MCF 10A (cell line): ENCODE measurements at regions not wholly inside any gene's neighbourhood (a gene's known extent, or its start where the extent isn't known, plus 50 kb on each side); places are given as distances from the start of the nearest gene placed in this dataset.

ENCODE experiments used
- BruUV-seq: library from RNA; stranded (reverse); fragments of 400-500 nt; replicated peaks from 2 replicates; lab custom pipeline; 2021; lab: Mats Ljungman, UMichigan
- CTCF ChIA-PET: fragments of 300-600 bp; sonication (Branson Sonifier 250); formaldehyde crosslinking; extraction: SDS; loops from one replicate; lab custom pipeline; 2021; ENCODE audit warnings: antibody characterized with exemption, inconsistent platforms; lab: Yijun Ruan, JAX
- POLR2A ChIA-PET: fragments of 300-600, 350-650 bp; sonication (Branson Sonifier 250); formaldehyde crosslinking; extraction: SDS; loops from one replicate; lab custom pipeline; 2020; ENCODE audit warnings: antibody characterized with exemption, inconsistent platforms; lab: Yijun Ruan, JAX
- DNase-seq: peaks from one replicate; pipeline ENCODE4 v3.0.0-alpha.2; 2018; ENCODE audit not compliant: unreplicated experiment
- H3K27ac Mint-ChIP-seq: one replicate; pipeline ENCODE4 v1.8.0; 2022; ENCODE audit warnings: mild to moderate bottlenecking, low read depth, mixed read lengths; ENCODE audit not compliant: unreplicated experiment
- H3K27me3 Mint-ChIP-seq: one replicate; pipeline ENCODE4 v1.8.0; 2022; ENCODE audit warnings: mixed read lengths; ENCODE audit not compliant: insufficient read depth, unreplicated experiment
- H3K36me3 Mint-ChIP-seq: one replicate; pipeline ENCODE4 v1.8.0; 2022; ENCODE audit warnings: mild to moderate bottlenecking, moderate library complexity, mixed read lengths; ENCODE audit not compliant: insufficient read depth, unreplicated experiment
- H3K4me1 Mint-ChIP-seq: one replicate; pipeline ENCODE4 v1.8.0; 2022; ENCODE audit warnings: mixed read lengths; ENCODE audit not compliant: insufficient read depth, unreplicated experiment
- H3K4me3 Mint-ChIP-seq: one replicate; pipeline ENCODE4 v1.8.0; 2022; ENCODE audit warnings: mild to moderate bottlenecking, moderate library complexity, mixed read lengths; ENCODE audit not compliant: unreplicated experiment
- H3K9me3 Mint-ChIP-seq: one replicate; pipeline ENCODE4 v1.8.0; 2022; ENCODE audit warnings: mixed read lengths; ENCODE audit not compliant: unreplicated experiment
- CTCF ChIP-seq: fragments of 200-600 bp; IDR thresholded peaks from one replicate; pipeline ENCODE4 v1.8.0; 2022; ENCODE audit warnings: antibody characterized with exemption, mild to moderate bottlenecking; ENCODE audit not compliant: unreplicated experiment
- intact Hi-C: fragments of 100-400 bp; cut with micrococcal nuclease; formaldehyde crosslinking; loops from 2 replicates; pipeline ENCODE4 v1.14.1; 2022

- Mint-ChIP-seq H3K27ac (no peak overlapping the region), H3K4me1 (peaks cover 15% of the 10 kb centered on the region), H3K4me3 (no peak overlapping the region), H3K9me3 (peaks cover 9% of the 10 kb centered on the region), H3K27me3 (no peaks in the 10 kb centered on the region), H3K36me3 (no peaks in the 10 kb centered on the region)
- ChIA-PET CTCF (interaction anchor here (1.0 to 1.7 kb wide), 3 partner anchors 8 to 256 kb away, joined by 3 to 5 read pairs (median 4); no protein-coding TSS in a partner anchor), POLR2A (interaction anchor here (1.7 kb wide), 1 partner anchor 53 kb away, joined by 5 read pairs; no protein-coding TSS in a partner anchor)
- no TSS peak for BruUV-seq
- intact Hi-C loops: no loop called here
- no peak for TF ChIP-seq CTCF
- no peak for DNase-seq
These were observed 160.0 kb downstream of the SMIM20 start for GRCh38 chr4:26073886-26074560.

DNA sequence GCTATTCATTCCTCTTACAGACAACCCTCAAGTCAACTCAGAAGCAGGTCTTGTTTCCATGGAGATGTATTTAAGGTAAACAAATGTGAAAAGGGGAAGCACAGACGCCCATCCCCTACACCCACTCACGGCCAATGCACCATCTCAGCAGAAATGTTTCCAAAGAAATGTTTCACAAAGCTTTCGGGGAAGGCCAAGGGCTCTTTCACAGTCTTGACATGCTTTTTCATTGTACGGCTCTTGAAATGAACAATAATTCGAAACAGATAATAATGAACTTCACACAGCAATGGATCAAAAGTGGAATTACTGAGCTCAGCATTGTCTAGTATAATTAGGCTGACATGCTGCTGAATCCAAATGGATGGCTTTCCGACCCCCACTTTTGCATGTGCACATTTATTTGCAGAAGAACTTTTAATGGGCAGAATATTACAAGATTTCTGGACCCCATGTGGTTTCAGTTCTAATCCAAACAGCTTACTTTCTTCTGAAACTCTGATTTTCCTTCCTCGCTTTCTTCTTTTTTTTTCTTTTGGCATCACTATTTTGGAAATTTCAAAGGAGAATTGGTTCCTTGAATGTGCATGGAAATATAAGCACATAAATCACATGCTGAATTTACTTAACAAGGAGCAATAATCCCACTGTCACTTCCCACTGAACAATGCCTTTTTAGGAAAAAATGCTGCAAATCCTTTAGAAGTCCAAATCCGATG is 160.9 kb downstream of the SMIM20 start:
- Mint-ChIP-seq H3K4me1 (peaks cover 15% of the 10 kb centered on the region), H3K36me3 (no peaks in the 10 kb centered on the region), H3K9me3 (peaks cover 9% of the 10 kb centered on the region), H3K27me3 (no peaks in the 10 kb centered on the region), H3K27ac (no peak overlapping the region), H3K4me3 (no peak overlapping the region)
- no TSS peak for BruUV-seq
- CTCF ChIA-PET: interaction anchor here (0.6 to 1.5 kb wide), 5 partner anchors 53 to 256 kb away, joined by 3 to 7 read pairs (median 4); no protein-coding TSS in a partner anchor
- DNase-seq: no peak
- intact Hi-C loops: no loop called here
- no peak for TF ChIP-seq CTCF
- POLR2A ChIA-PET: interaction anchor here (1.6 to 1.7 kb wide), 2 partner anchors 14 to 52 kb away, joined by 4 to 5 read pairs; no protein-coding TSS in a partner anchor

- no peak for TF ChIP-seq CTCF
- BruUV-seq: no TSS peak
- H3K27ac Mint-ChIP-seq: no peak overlapping the region
- H3K4me1 Mint-ChIP-seq: peaks cover 15% of the 10 kb centered on the region
- H3K36me3 Mint-ChIP-seq: no peaks in the 10 kb centered on the region
- peaks cover 9% of the 10 kb centered on the region for H3K9me3 Mint-ChIP-seq
- CTCF ChIA-PET: interaction anchor here (0.6 to 1.5 kb wide), 6 partner anchors 52 to 255 kb away, joined by 3 to 7 read pairs (median 4); no protein-coding TSS in a partner anchor
- POLR2A ChIA-PET: interaction anchor here (1.6 to 1.7 kb wide), 2 partner anchors 13 to 52 kb away, joined by 4 to 5 read pairs; no protein-coding TSS in a partner anchor
- no peaks in the 10 kb centered on the region for H3K27me3 Mint-ChIP-seq
- no peak overlapping the region for H3K4me3 Mint-ChIP-seq
- intact Hi-C loops: no loop called here
- DNase-seq: no peak
These were observed 161.6 kb downstream of the SMIM20 start for GRCh38 chr4:26075583-26075982.
